ENCODE measurements at regions not wholly inside any gene's neighbourhood (a gene's known extent, or its start where the extent isn't known, plus 50 kb on each side); places are given as distances from the start of the nearest gene placed in this dataset.

GRCh38 chr3:18917923-18918322, 230.4 kb upstream of the KCNH8 start:
- TF ChIP-seq POLR2A (IDR thresholded peaks at IDR 0.05) (no peak), CTCF (IDR thresholded peaks at IDR 0.05) (no peak)

Measured in right lobe of liver (tissue), 4 donors.